H7 (cell line): ENCODE measurements at regions not wholly inside any gene's neighbourhood (a gene's known extent, or its start where the extent isn't known, plus 50 kb on each side); places are given as distances from the start of the nearest gene placed in this dataset.
"Not testable (repeated sequence)": the region's sequence is repeated elsewhere in the genome, so short reads cannot be mapped to it uniquely, and the experiment has no call there.

Experiments used
- DNase-seq: peaks from one replicate; pipeline ENCODE4 v3.0.0; 2012
- H3K27me3 ChIP-seq: 2 replicates; pipeline ENCODE4 v1.6.0; 2011; ENCODE audit warnings: mild to moderate bottlenecking, low read length; ENCODE audit not compliant: control insufficient read depth, insufficient read depth
- H3K36me3 ChIP-seq: replicated peaks from 2 replicates; pipeline ENCODE4 v1.5.1; 2011; ENCODE audit warnings: low read length; ENCODE audit not compliant: control insufficient read depth, insufficient read depth
- H3K4me3 ChIP-seq: 2 replicates; pipeline ENCODE4 v1.5.1; 2011; ENCODE audit warnings: low read depth, mild to moderate bottlenecking, control low read depth, low read length, moderate library complexity; ENCODE audit not compliant: insufficient read depth

- Histone ChIP-seq H3K36me3 (no peaks in the 10 kb centered on the region), H3K27me3 (no peaks in the 10 kb centered on the region), H3K4me3 (no peak overlapping the region)
- no peak for DNase-seq
Observed at GRCh38 chr12:75634244-75635222, 123.1 kb upstream of the KRR1 start.

- DNase-seq: no peak
- no peak overlapping the region for H3K4me3 ChIP-seq
- no peaks in the 10 kb centered on the region for H3K36me3 ChIP-seq
- no peaks in the 10 kb centered on the region for H3K27me3 ChIP-seq
Observed at GRCh38 chr12:75633789-75634188, 122.4 kb upstream of the KRR1 start.

GRCh38 chr12:75632442-75632841, 121.0 kb upstream of the KRR1 start:
- Histone ChIP-seq H3K4me3 (no peak overlapping the region), H3K36me3 (no peaks in the 10 kb centered on the region), H3K27me3 (no peaks in the 10 kb centered on the region)
- DNase-seq: peak; percentile 7

- H3K4me3 ChIP-seq: no peak overlapping the region
- H3K27me3 ChIP-seq: no peaks in the 10 kb centered on the region
- no peak for DNase-seq
- no peaks in the 10 kb centered on the region for H3K36me3 ChIP-seq
Observed at GRCh38 chr12:75631831-75632230, 120.4 kb upstream of the KRR1 start.

- Histone ChIP-seq H3K4me3 (no peak overlapping the region), H3K27me3 (no peaks in the 10 kb centered on the region), H3K36me3 (no peaks in the 10 kb centered on the region)
- DNase-seq: no peak
Observed at GRCh38 chr12:75630091-75630490, 118.7 kb upstream of the KRR1 start.

GRCh38 chr12:75628916-75629315, 117.5 kb upstream of the KRR1 start:
- H3K27me3 ChIP-seq: no peaks in the 10 kb centered on the region
- no peaks in the 10 kb centered on the region for H3K36me3 ChIP-seq
- DNase-seq: no peak
- no peak overlapping the region for H3K4me3 ChIP-seq

- H3K4me3 ChIP-seq: no peak overlapping the region
- H3K27me3 ChIP-seq: no peaks in the 10 kb centered on the region
- no peak for DNase-seq
- H3K36me3 ChIP-seq: no peaks in the 10 kb centered on the region
Observed at GRCh38 chr12:75628511-75628910, 117.1 kb upstream of the KRR1 start.

GRCh38 chr12:75623631-75624154, 112.3 kb upstream of the KRR1 start:
- DNase-seq: peak; percentile 32
- H3K27me3 ChIP-seq: no peaks in the 10 kb centered on the region
- H3K4me3 ChIP-seq: no peak overlapping the region
- no peaks in the 10 kb centered on the region for H3K36me3 ChIP-seq

- H3K27me3 ChIP-seq: no peaks in the 10 kb centered on the region
- H3K36me3 ChIP-seq: no peaks in the 10 kb centered on the region
- no peak overlapping the region for H3K4me3 ChIP-seq
- no peak for DNase-seq
Observed at GRCh38 chr12:75622492-75622891, 111.1 kb upstream of the KRR1 start.

- H3K27me3 ChIP-seq, H3K36me3 ChIP-seq, H3K4me3 ChIP-seq, DNase-seq: not testable (repeated sequence)
Observed at GRCh38 chr12:75614396-75614795, 103.0 kb upstream of the KRR1 start.

GRCh38 chr12:75613981-75614380, 102.6 kb upstream of the KRR1 start:
- Histone ChIP-seq H3K4me3 (no peak overlapping the region), H3K36me3 (no peaks in the 10 kb centered on the region), H3K27me3 (no peaks in the 10 kb centered on the region)
- DNase-seq: no peak

- no peak overlapping the region for H3K4me3 ChIP-seq
- no peaks in the 10 kb centered on the region for H3K27me3 ChIP-seq
- no peaks in the 10 kb centered on the region for H3K36me3 ChIP-seq
- DNase-seq: no peak
Observed at GRCh38 chr12:75611041-75611440, 99.6 kb upstream of the KRR1 start.

GRCh38 chr12:75606956-75607355, 95.5 kb upstream of the KRR1 start:
- no peak for DNase-seq
- H3K36me3 ChIP-seq: no peaks in the 10 kb centered on the region
- H3K4me3 ChIP-seq: no peak overlapping the region
- no peaks in the 10 kb centered on the region for H3K27me3 ChIP-seq

GRCh38 chr12:75606151-75606550, 94.7 kb upstream of the KRR1 start:
- no peak for DNase-seq
- Histone ChIP-seq H3K36me3 (no peaks in the 10 kb centered on the region), H3K4me3 (no peak overlapping the region), H3K27me3 (no peaks in the 10 kb centered on the region)

GRCh38 chr12:75603475-75603874, 92.1 kb upstream of the KRR1 start:
- H3K4me3 ChIP-seq: no peak overlapping the region
- no peak for DNase-seq
- no peaks in the 10 kb centered on the region for H3K27me3 ChIP-seq
- H3K36me3 ChIP-seq: no peaks in the 10 kb centered on the region
